ENCODE measurements at regions not wholly inside any gene's neighbourhood (a gene's known extent, or its start where the extent isn't known, plus 50 kb on each side); places are given as distances from the start of the nearest gene placed in this dataset.

DNA sequence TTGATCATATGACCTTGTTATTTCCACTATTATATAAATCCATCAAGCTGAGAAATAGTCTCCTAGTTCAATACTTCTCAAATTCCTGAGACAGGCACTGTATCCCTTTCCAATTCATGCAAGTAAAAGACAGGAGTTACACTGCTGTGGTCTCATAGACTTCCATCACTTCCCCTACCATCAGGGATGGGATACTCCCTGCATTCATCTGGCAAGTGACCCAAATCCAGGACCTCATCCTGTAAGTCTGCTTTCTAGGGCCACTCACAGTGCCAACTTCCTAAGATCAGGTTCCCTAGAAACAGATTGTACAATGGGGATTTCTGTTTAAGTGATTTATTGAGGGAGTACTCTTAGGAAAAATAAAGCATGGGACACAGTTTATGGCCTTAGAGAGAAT is 424.0 kb upstream of the CDH7 start:
- TF ChIP-seq, protein P1, sequence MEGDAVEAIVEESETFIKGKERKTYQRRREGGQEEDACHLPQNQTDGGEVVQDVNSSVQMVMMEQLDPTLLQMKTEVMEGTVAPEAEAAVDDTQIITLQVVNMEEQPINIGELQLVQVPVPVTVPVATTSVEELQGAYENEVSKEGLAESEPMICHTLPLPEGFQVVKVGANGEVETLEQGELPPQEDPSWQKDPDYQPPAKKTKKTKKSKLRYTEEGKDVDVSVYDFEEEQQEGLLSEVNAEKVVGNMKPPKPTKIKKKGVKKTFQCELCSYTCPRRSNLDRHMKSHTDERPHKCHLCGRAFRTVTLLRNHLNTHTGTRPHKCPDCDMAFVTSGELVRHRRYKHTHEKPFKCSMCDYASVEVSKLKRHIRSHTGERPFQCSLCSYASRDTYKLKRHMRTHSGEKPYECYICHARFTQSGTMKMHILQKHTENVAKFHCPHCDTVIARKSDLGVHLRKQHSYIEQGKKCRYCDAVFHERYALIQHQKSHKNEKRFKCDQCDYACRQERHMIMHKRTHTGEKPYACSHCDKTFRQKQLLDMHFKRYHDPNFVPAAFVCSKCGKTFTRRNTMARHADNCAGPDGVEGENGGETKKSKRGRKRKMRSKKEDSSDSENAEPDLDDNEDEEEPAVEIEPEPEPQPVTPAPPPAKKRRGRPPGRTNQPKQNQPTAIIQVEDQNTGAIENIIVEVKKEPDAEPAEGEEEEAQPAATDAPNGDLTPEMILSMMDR (conservative IDR thresholded peaks at IDR 0.05; ENCODE audit: low read length) = no peak
- TF ChIP-seq EZH2phosphoT487 (IDR thresholded peaks at IDR 0.05; ENCODE audit: borderline replicate concordance, low read depth, low read length) = no peak
